Activated T-cell treated with anti-CD3 and anti-CD28 coated beads, Interleukin-2, amount 50 U/mL, for 4 hours (primary cell): ENCODE measurements at regions not wholly inside any gene's neighbourhood (a gene's known extent, or its start where the extent isn't known, plus 50 kb on each side); places are given as distances from the start of the nearest gene placed in this dataset.
"Not testable (repeated sequence)": the region's sequence is repeated elsewhere in the genome, so short reads cannot be mapped to it uniquely, and the experiment has no call there.

Source experiments
- ATAC-seq, 2 donors: fragments of 200-7000 bp; cut with Tn5 transposase; one replicate each; pipeline ENCODE4 v1.10.0; 2021
- DNase-seq: peaks from one replicate; pipeline ENCODE4 v3.0.0-alpha.2; 2020
- H3K27me3 Mint-ChIP-seq: one replicate; pipeline ENCODE4 v1.8.0; 2021; ENCODE audit warnings: low read depth, mixed read lengths
- H3K36me3 Mint-ChIP-seq: one replicate; pipeline ENCODE4 v1.8.0; 2022; ENCODE audit warnings: mixed read lengths; ENCODE audit not compliant: insufficient read depth
- H3K4me1 Mint-ChIP-seq: one replicate; pipeline ENCODE4 v1.8.0; 2021; ENCODE audit warnings: low read depth, mixed read lengths
- H3K4me3 Mint-ChIP-seq: one replicate; pipeline ENCODE4 v1.8.0; 2021; ENCODE audit warnings: mild to moderate bottlenecking, moderate library complexity, mixed read lengths
- H3K9me3 Mint-ChIP-seq: one replicate; pipeline ENCODE4 v1.8.0; 2021; ENCODE audit warnings: mixed read lengths

GRCh38 chr17:70266394-70266793, 97.1 kb downstream of the KCNJ2 start:
- H3K4me3 Mint-ChIP-seq: no peak overlapping the region
- DNase-seq (no peak), ATAC-seq (no peak)
- H3K27me3 Mint-ChIP-seq: peaks cover 1% of the 10 kb centered on the region
- H3K36me3 Mint-ChIP-seq: no peaks in the 10 kb centered on the region
- no peaks in the 10 kb centered on the region for H3K9me3 Mint-ChIP-seq
- no peaks in the 10 kb centered on the region for H3K4me1 Mint-ChIP-seq

- Mint-ChIP-seq H3K4me3 (no peak overlapping the region), H3K27me3 (peaks cover 1% of the 10 kb centered on the region), H3K4me1 (no peaks in the 10 kb centered on the region), H3K36me3 (no peaks in the 10 kb centered on the region), H3K9me3 (no peaks in the 10 kb centered on the region)
- ATAC-seq: no peak
- no peak for DNase-seq
These were observed 99.1 kb downstream of the KCNJ2 start for GRCh38 chr17:70268383-70268782.

- H3K4me1 Mint-ChIP-seq: no peaks in the 10 kb centered on the region
- H3K4me3 Mint-ChIP-seq: no peak overlapping the region
- no peak for ATAC-seq
- H3K27me3 Mint-ChIP-seq: no peaks in the 10 kb centered on the region
- no peaks in the 10 kb centered on the region for H3K36me3 Mint-ChIP-seq
- DNase-seq: no peak
- H3K9me3 Mint-ChIP-seq: no peaks in the 10 kb centered on the region
These were observed 101.2 kb downstream of the KCNJ2 start for GRCh38 chr17:70270554-70270953.

- DNase-seq: no peak
- no peak for ATAC-seq
- H3K4me1 Mint-ChIP-seq: no peaks in the 10 kb centered on the region
- H3K9me3 Mint-ChIP-seq: no peaks in the 10 kb centered on the region
- no peak overlapping the region for H3K4me3 Mint-ChIP-seq
- no peaks in the 10 kb centered on the region for H3K27me3 Mint-ChIP-seq
- H3K36me3 Mint-ChIP-seq: no peaks in the 10 kb centered on the region
These were observed 101.9 kb downstream of the KCNJ2 start for GRCh38 chr17:70271200-70271599.

- no peak overlapping the region for H3K4me3 Mint-ChIP-seq
- no peaks in the 10 kb centered on the region for H3K4me1 Mint-ChIP-seq
- no peaks in the 10 kb centered on the region for H3K9me3 Mint-ChIP-seq
- no peaks in the 10 kb centered on the region for H3K27me3 Mint-ChIP-seq
- ATAC-seq (no peak), DNase-seq (no peak)
- no peaks in the 10 kb centered on the region for H3K36me3 Mint-ChIP-seq
These were observed 102.3 kb downstream of the KCNJ2 start for GRCh38 chr17:70271672-70272071.

GRCh38 chr17:70274255-70274654, 104.9 kb downstream of the KCNJ2 start:
- no peaks in the 10 kb centered on the region for H3K27me3 Mint-ChIP-seq
- H3K36me3 Mint-ChIP-seq: no peaks in the 10 kb centered on the region
- H3K4me1 Mint-ChIP-seq: no peaks in the 10 kb centered on the region
- DNase-seq (no peak), ATAC-seq (no peak)
- H3K4me3 Mint-ChIP-seq: no peak overlapping the region
- no peaks in the 10 kb centered on the region for H3K9me3 Mint-ChIP-seq

- Mint-ChIP-seq H3K27me3 (peaks cover 1% of the 10 kb centered on the region), H3K36me3 (no peaks in the 10 kb centered on the region), H3K4me1 (no peaks in the 10 kb centered on the region), H3K9me3 (peaks cover 4% of the 10 kb centered on the region), H3K4me3 (no peak overlapping the region)
- no peak for DNase-seq
- ATAC-seq: no peak
These were observed 107.6 kb downstream of the KCNJ2 start for GRCh38 chr17:70276906-70277305.

- H3K27me3 Mint-ChIP-seq: peaks cover 3% of the 10 kb centered on the region
- no peaks in the 10 kb centered on the region for H3K4me1 Mint-ChIP-seq
- DNase-seq: no peak
- H3K4me3 Mint-ChIP-seq: no peak overlapping the region
- H3K9me3 Mint-ChIP-seq: peaks cover 4% of the 10 kb centered on the region
- no peak for ATAC-seq
- H3K36me3 Mint-ChIP-seq: no peaks in the 10 kb centered on the region
These were observed 109.6 kb downstream of the KCNJ2 start for GRCh38 chr17:70278844-70279462.

- no peaks in the 10 kb centered on the region for H3K36me3 Mint-ChIP-seq
- H3K4me1 Mint-ChIP-seq: no peaks in the 10 kb centered on the region
- peaks cover 2% of the 10 kb centered on the region for H3K9me3 Mint-ChIP-seq
- ATAC-seq (no peak), DNase-seq (no peak)
- H3K4me3 Mint-ChIP-seq: no peak overlapping the region
- peaks cover 3% of the 10 kb centered on the region for H3K27me3 Mint-ChIP-seq
These were observed 117.1 kb downstream of the KCNJ2 start for GRCh38 chr17:70286391-70286790.

- no peak overlapping the region for H3K4me3 Mint-ChIP-seq
- no peaks in the 10 kb centered on the region for H3K36me3 Mint-ChIP-seq
- H3K9me3 Mint-ChIP-seq: no peaks in the 10 kb centered on the region
- DNase-seq: no peak
- no peaks in the 10 kb centered on the region for H3K4me1 Mint-ChIP-seq
- no peak for ATAC-seq
- H3K27me3 Mint-ChIP-seq: no peaks in the 10 kb centered on the region
These were observed 119.4 kb downstream of the KCNJ2 start for GRCh38 chr17:70288540-70289290.

- H3K27me3 Mint-ChIP-seq: peaks cover 2% of the 10 kb centered on the region
- no peaks in the 10 kb centered on the region for H3K4me1 Mint-ChIP-seq
These were observed 121.4 kb downstream of the KCNJ2 start for GRCh38 chr17:70290770-70291169.

GRCh38 chr17:70292366-70292765, 123.0 kb downstream of the KCNJ2 start:
- Mint-ChIP-seq H3K36me3 (no peaks in the 10 kb centered on the region), H3K9me3 (peaks cover 7% of the 10 kb centered on the region), H3K27me3 (peaks cover 2% of the 10 kb centered on the region), H3K4me3 (no peak overlapping the region), H3K4me1 (no peaks in the 10 kb centered on the region)
- no peak for DNase-seq
- no peak for ATAC-seq

More at GRCh38 chr17:70290770-70291169, 121.4 kb downstream of the KCNJ2 start:
- Mint-ChIP-seq H3K36me3 (no peaks in the 10 kb centered on the region), H3K9me3 (peaks cover 3% of the 10 kb centered on the region), H3K4me3 (no peak overlapping the region)
- DNase-seq: no peak
- no peak for ATAC-seq

- H3K36me3 Mint-ChIP-seq, DNase-seq, H3K9me3 Mint-ChIP-seq, H3K27me3 Mint-ChIP-seq, H3K4me3 Mint-ChIP-seq, H3K4me1 Mint-ChIP-seq, ATAC-seq: not testable (repeated sequence)
These were observed 124.4 kb downstream of the KCNJ2 start for GRCh38 chr17:70293564-70294310.

GRCh38 chr17:70295329-70295728, 126.0 kb downstream of the KCNJ2 start:
- Mint-ChIP-seq H3K9me3 (peaks cover 14% of the 10 kb centered on the region), H3K27me3 (peaks cover 2% of the 10 kb centered on the region), H3K36me3 (no peaks in the 10 kb centered on the region), H3K4me3 (no peak overlapping the region), H3K4me1 (no peaks in the 10 kb centered on the region)
- no peak for ATAC-seq
- DNase-seq: no peak

GRCh38 chr17:70295731-70296130, 126.4 kb downstream of the KCNJ2 start:
- no peaks in the 10 kb centered on the region for H3K36me3 Mint-ChIP-seq
- ATAC-seq (no peak), DNase-seq (no peak)

More at GRCh38 chr17:70295731-70296130, 126.4 kb downstream of the KCNJ2 start:
- Mint-ChIP-seq H3K9me3 (peaks cover 14% of the 10 kb centered on the region), H3K27me3 (peaks cover 2% of the 10 kb centered on the region), H3K4me3 (no peak overlapping the region), H3K4me1 (no peaks in the 10 kb centered on the region)
